Adrenal gland (tissue), 9 donors: ENCODE measurements at regions not wholly inside any gene's neighbourhood (a gene's known extent, or its start where the extent isn't known, plus 50 kb on each side); places are given as distances from the start of the nearest gene placed in this dataset.
"Not testable (repeated sequence)": the region's sequence is repeated elsewhere in the genome, so short reads cannot be mapped to it uniquely, and the experiment has no call there.

Source experiments
- DNase-seq, 7 donors: peaks; one replicate each; pipeline ENCODE4 v3.0.0-alpha.2; 2019 to 2020
- H3K27ac ChIP-seq, 5 donors: fragments of 200-600 bp; sonication (generic) in 4 of 5; 1 replicate in 3 of 5; 2 replicates in 2 of 5; pipeline versions ENCODE4 v1.5.1 to v1.8.0; 2016 to 2020; ENCODE audit warnings: mild to moderate bottlenecking in 1 of 5
- H3K27me3 ChIP-seq: fragments of 200-600 bp; 2 replicates; pipeline ENCODE4 v1.8.0; 2021
- H3K36me3 ChIP-seq, 2 donors: fragments of 200-600 bp; replicated peaks in 1 of 2; 1 replicate in 1 of 2; 2 replicates in 1 of 2; pipeline versions ENCODE4 v1.5.1 to v1.8.0; 2018 to 2022
- H3K4me1 ChIP-seq, 2 donors: fragments of 200-600 bp; replicated peaks in 1 of 2; 1 replicate in 1 of 2; 2 replicates in 1 of 2; pipeline versions ENCODE4 v1.5.1 to v1.8.0; 2018 to 2021
- H3K4me3 ChIP-seq, 4 donors: fragments of 200-600 bp; sonication (generic) in 3 of 4; one replicate each; pipeline ENCODE4 v1.5.1; 2016 to 2018
- H3K9me3 ChIP-seq, 3 donors: fragments of 200-600 bp; sonication (generic) in 1 of 3; replicated peaks in 1 of 3; 1 replicate in 2 of 3; 2 replicates in 1 of 3; pipeline versions ENCODE4 v1.5.1 to v1.8.0; 2016 to 2021
- CTCF ChIP-seq, 6 experiments: fragments of 450-650 bp in 4 of 6; fragments of 200-600 bp in 2 of 6; sonication (generic) in 1 of 6; IDR thresholded peaks; 1 replicate in 5 of 6; 2 replicates in 1 of 6; pipeline versions ENCODE4 v1.5.1 to v1.8.0; 2016 to 2021; ENCODE audit warnings: antibody characterized with exemption in 6 of 6, mild to moderate bottlenecking in 2 of 6, moderate library complexity in 1 of 6
- POLR2A ChIP-seq, 2 donors: fragments of 450-650 bp; IDR thresholded peaks; one replicate each; pipeline ENCODE4 v1.6.1; 2017; ENCODE audit warnings: antibody characterized with exemption in 2 of 2, mild to moderate bottlenecking in 2 of 2, moderate library complexity in 1 of 2
- WGBS, 4 donors: extraction: QIAGEN DNeasy Blood & Tissue Kit in 2 of 4; methylation state at CpG; one replicate each; pipeline versions ENCODE4 v1.1.5 to v1.1.7; 2013 to 2017; 5-methylcytosine and 5-hydroxymethylcytosine counted together
- intact Hi-C, 2 donors: fragments of 100-400 bp; cut with DNase I; formaldehyde crosslinking; loops; one replicate each; pipeline versions ENCODE4 v1.14.1 to v1.15.0; 2022 to 2023
- donor health status: healthy with polysubstance abuse.
- donor health status: Bipolar disorder and iron deficiency.
- donor health status: DM: yes; HTN: yes; CAD: no.
- donor health status: DM: no; HTN: no; CAD: no.
- donor health status: DM: no; HTN: no; CAD: no.

- Histone ChIP-seq H3K4me3 (no peak overlapping the region), H3K9me3 (no peaks in the 10 kb centered on the region), H3K27me3 (no peaks in the 10 kb centered on the region), H3K27ac (no peak overlapping the region), H3K36me3 (no peaks in the 10 kb centered on the region), H3K4me1 (no peaks in the 10 kb centered on the region)
- intact Hi-C loops: no loop called here
- TF ChIP-seq CTCF (IDR thresholded peaks at IDR 0.05) (no peak), POLR2A (IDR thresholded peaks at IDR 0.05) (no peak)
- 75 to 92% (median 88%) methylated on average over 45 to 50 of the region's 50 CpGs for WGBS, 4 donors
- no peak for DNase-seq
These were observed 226.2 kb downstream of the CCDC74A start for GRCh38 chr2:131753640-131754561.

GRCh38 chr2:131754929-131755720 lies 227.4 kb downstream of the CCDC74A start:
- H3K27me3 ChIP-seq: no peaks in the 10 kb centered on the region
- intact Hi-C loops: no loop called here
- no peak for TF ChIP-seq POLR2A (IDR thresholded peaks at IDR 0.05)
- no peak for TF ChIP-seq CTCF (IDR thresholded peaks at IDR 0.05)
- 82 to 93% (median 88%) methylated on average over 40 to 41 of the region's 41 CpGs for WGBS, 4 donors
- H3K27ac ChIP-seq: no peak overlapping the region
- no peak for DNase-seq
- no peaks in the 10 kb centered on the region for H3K9me3 ChIP-seq
- H3K4me1 ChIP-seq: no peaks in the 10 kb centered on the region
- no peaks in the 10 kb centered on the region for H3K36me3 ChIP-seq
- no peak overlapping the region for H3K4me3 ChIP-seq

GRCh38 chr2:131756141-131756907 lies 228.6 kb downstream of the CCDC74A start:
- 87 to 94% (median 89%) methylated on average over 33 to 39 of the region's 40 CpGs for WGBS, 4 donors
- DNase-seq: no peak
- Histone ChIP-seq H3K4me1 (no peaks in the 10 kb centered on the region), H3K9me3 (no peaks in the 10 kb centered on the region), H3K4me3 (no peak overlapping the region), H3K27me3 (no peaks in the 10 kb centered on the region), H3K27ac (no peak overlapping the region), H3K36me3 (no peaks in the 10 kb centered on the region)
- intact Hi-C loops: no loop called here
- TF ChIP-seq CTCF (IDR thresholded peaks at IDR 0.05): no peak
- no peak for TF ChIP-seq POLR2A (IDR thresholded peaks at IDR 0.05)

- H3K36me3 ChIP-seq, H3K27me3 ChIP-seq, DNase-seq, H3K4me1 ChIP-seq, H3K4me3 ChIP-seq, H3K27ac ChIP-seq, intact Hi-C loops, H3K9me3 ChIP-seq: not testable (repeated sequence)
- 96 to 100% (median 98%) methylated on average over 1 to 4 of the region's 4 CpGs for WGBS, 4 donors
These were observed 231.3 kb downstream of the CCDC74A start for GRCh38 chr2:131758941-131759340.

- H3K4me3 ChIP-seq, H3K4me1 ChIP-seq, H3K27me3 ChIP-seq, H3K36me3 ChIP-seq, DNase-seq, H3K9me3 ChIP-seq, H3K27ac ChIP-seq, intact Hi-C loops: not testable (repeated sequence)
- WGBS, 4 donors: 73 to 75% (median 74%) methylated on average over 8 of the region's 10 CpGs; no CpG with 5 or more reads in 1 of the 4 donors
These were observed 247.4 kb downstream of the CCDC74A start for GRCh38 chr2:131774955-131775555.

GRCh38 chr2:131775903-131776506 lies 248.3 kb downstream of the CCDC74A start:
- H3K27me3 ChIP-seq, H3K9me3 ChIP-seq, intact Hi-C loops, H3K4me1 ChIP-seq, H3K4me3 ChIP-seq, H3K27ac ChIP-seq, H3K36me3 ChIP-seq, DNase-seq: not testable (repeated sequence)
- WGBS, 4 donors: 78 to 92% (median 84%) methylated on average over 2 to 12 of the region's 12 CpGs; no CpG with 5 or more reads in 1 of the 4 donors

GRCh38 chr2:131780446-131780845 lies 252.8 kb downstream of the CCDC74A start:
- 80 to 90% (median 86%) methylated on average over 4 to 5 of the region's 5 CpGs for WGBS, 4 donors
- H3K4me3 ChIP-seq, H3K4me1 ChIP-seq, H3K27ac ChIP-seq, DNase-seq, H3K36me3 ChIP-seq, H3K9me3 ChIP-seq, H3K27me3 ChIP-seq, intact Hi-C loops: not testable (repeated sequence)
